ENCODE measurements at regions not wholly inside any gene's neighbourhood (a gene's known extent, or its start where the extent isn't known, plus 50 kb on each side); places are given as distances from the start of the nearest gene placed in this dataset.

- H3K9me3 ChIP-seq (ENCODE audit: insufficient read depth, low read length): no peaks in the 10 kb centered on the region
- no peak for TF ChIP-seq EZH2phosphoT487 (IDR thresholded peaks at IDR 0.05; ENCODE audit: low read depth)
- TF ChIP-seq, protein P1, sequence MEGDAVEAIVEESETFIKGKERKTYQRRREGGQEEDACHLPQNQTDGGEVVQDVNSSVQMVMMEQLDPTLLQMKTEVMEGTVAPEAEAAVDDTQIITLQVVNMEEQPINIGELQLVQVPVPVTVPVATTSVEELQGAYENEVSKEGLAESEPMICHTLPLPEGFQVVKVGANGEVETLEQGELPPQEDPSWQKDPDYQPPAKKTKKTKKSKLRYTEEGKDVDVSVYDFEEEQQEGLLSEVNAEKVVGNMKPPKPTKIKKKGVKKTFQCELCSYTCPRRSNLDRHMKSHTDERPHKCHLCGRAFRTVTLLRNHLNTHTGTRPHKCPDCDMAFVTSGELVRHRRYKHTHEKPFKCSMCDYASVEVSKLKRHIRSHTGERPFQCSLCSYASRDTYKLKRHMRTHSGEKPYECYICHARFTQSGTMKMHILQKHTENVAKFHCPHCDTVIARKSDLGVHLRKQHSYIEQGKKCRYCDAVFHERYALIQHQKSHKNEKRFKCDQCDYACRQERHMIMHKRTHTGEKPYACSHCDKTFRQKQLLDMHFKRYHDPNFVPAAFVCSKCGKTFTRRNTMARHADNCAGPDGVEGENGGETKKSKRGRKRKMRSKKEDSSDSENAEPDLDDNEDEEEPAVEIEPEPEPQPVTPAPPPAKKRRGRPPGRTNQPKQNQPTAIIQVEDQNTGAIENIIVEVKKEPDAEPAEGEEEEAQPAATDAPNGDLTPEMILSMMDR (IDR thresholded peaks at IDR 0.05; ENCODE audit: low read depth, low read length): no peak
- no peak overlapping the region for H2AFZ ChIP-seq (ENCODE audit: low read depth, low read length)
- H4K20me1 ChIP-seq (ENCODE audit: insufficient read depth, low read length): no peaks in the 10 kb centered on the region
- H3K79me2 ChIP-seq (ENCODE audit: low read length): no peaks in the 10 kb centered on the region
- H3K27me3 ChIP-seq (ENCODE audit: low read depth, low read length): no peaks in the 10 kb centered on the region
- H3K27ac ChIP-seq (ENCODE audit: low read length): no peak overlapping the region
- no peak overlapping the region for H3K4me2 ChIP-seq (ENCODE audit: low read length)
- H3K36me3 ChIP-seq (replicated peaks; ENCODE audit: low read depth, low read length): no peaks in the 10 kb centered on the region
- H3K9ac ChIP-seq (ENCODE audit: low read length): no peak overlapping the region
- H3K4me3 ChIP-seq (ENCODE audit: low read length): no peak overlapping the region
- H3K4me1 ChIP-seq (ENCODE audit: low read length): peaks cover 7% of the 10 kb centered on the region
Measured at GRCh38 chr10:75331081-75331480, 70.5 kb downstream of the ZNF503 start.

GRCh38 chr10:75329190-75329745 is 72.3 kb downstream of the ZNF503 start:
- Histone ChIP-seq H4K20me1 (ENCODE audit: insufficient read depth, low read length) (no peaks in the 10 kb centered on the region), H2AFZ (ENCODE audit: low read depth, low read length) (no peak overlapping the region), H3K9ac (ENCODE audit: low read length) (no peak overlapping the region), H3K4me1 (ENCODE audit: low read length) (no peaks in the 10 kb centered on the region), H3K9me3 (ENCODE audit: insufficient read depth, low read length) (no peaks in the 10 kb centered on the region), H3K27ac (ENCODE audit: low read length) (no peak overlapping the region), H3K79me2 (ENCODE audit: low read length) (no peaks in the 10 kb centered on the region), H3K27me3 (ENCODE audit: low read depth, low read length) (no peaks in the 10 kb centered on the region), H3K36me3 (replicated peaks; ENCODE audit: low read depth, low read length) (no peaks in the 10 kb centered on the region), H3K4me2 (ENCODE audit: low read length) (no peak overlapping the region), H3K4me3 (ENCODE audit: low read length) (no peak overlapping the region)
- TF ChIP-seq, protein P1 (IDR thresholded peaks at IDR 0.05; ENCODE audit: low read depth, low read length): no peak
- TF ChIP-seq EZH2phosphoT487 (IDR thresholded peaks at IDR 0.05; ENCODE audit: low read depth): no peak

GRCh38 chr10:75326306-75326705 is 75.3 kb downstream of the ZNF503 start:
- no peaks in the 10 kb centered on the region for H3K79me2 ChIP-seq (ENCODE audit: low read length)
- no peak overlapping the region for H3K4me3 ChIP-seq (ENCODE audit: low read length)
- no peak overlapping the region for H3K4me2 ChIP-seq (ENCODE audit: low read length)
- H3K9me3 ChIP-seq (ENCODE audit: insufficient read depth, low read length): no peaks in the 10 kb centered on the region
- no peaks in the 10 kb centered on the region for H4K20me1 ChIP-seq (ENCODE audit: insufficient read depth, low read length)
- H2AFZ ChIP-seq (ENCODE audit: low read depth, low read length): no peak overlapping the region
- H3K4me1 ChIP-seq (ENCODE audit: low read length): no peaks in the 10 kb centered on the region
- no peak overlapping the region for H3K9ac ChIP-seq (ENCODE audit: low read length)
- no peaks in the 10 kb centered on the region for H3K36me3 ChIP-seq (replicated peaks; ENCODE audit: low read depth, low read length)
- no peak overlapping the region for H3K27ac ChIP-seq (ENCODE audit: low read length)
- TF ChIP-seq, protein P1 (IDR thresholded peaks at IDR 0.05; ENCODE audit: low read depth, low read length): no peak
- no peak for TF ChIP-seq EZH2phosphoT487 (IDR thresholded peaks at IDR 0.05; ENCODE audit: low read depth)
- H3K27me3 ChIP-seq (ENCODE audit: low read depth, low read length): no peaks in the 10 kb centered on the region

GRCh38 chr10:75319274-75319673 is 82.3 kb downstream of the ZNF503 start:
- no peak overlapping the region for H2AFZ ChIP-seq (ENCODE audit: low read depth, low read length)
- H3K4me2 ChIP-seq (ENCODE audit: low read length): no peak overlapping the region
- no peaks in the 10 kb centered on the region for H4K20me1 ChIP-seq (ENCODE audit: insufficient read depth, low read length)
- H3K4me3 ChIP-seq (ENCODE audit: low read length): no peak overlapping the region
- no peak overlapping the region for H3K27ac ChIP-seq (ENCODE audit: low read length)
- TF ChIP-seq EZH2phosphoT487 (IDR thresholded peaks at IDR 0.05; ENCODE audit: low read depth): no peak
- TF ChIP-seq, protein P1 (IDR thresholded peaks at IDR 0.05; ENCODE audit: low read depth, low read length): no peak
- H3K9me3 ChIP-seq (ENCODE audit: insufficient read depth, low read length): no peaks in the 10 kb centered on the region
- H3K9ac ChIP-seq (ENCODE audit: low read length): no peak overlapping the region
- H3K79me2 ChIP-seq (ENCODE audit: low read length): no peaks in the 10 kb centered on the region
- H3K4me1 ChIP-seq (ENCODE audit: low read length): no peaks in the 10 kb centered on the region
- H3K27me3 ChIP-seq (ENCODE audit: low read depth, low read length): no peaks in the 10 kb centered on the region
- no peaks in the 10 kb centered on the region for H3K36me3 ChIP-seq (replicated peaks; ENCODE audit: low read depth, low read length)

All from OCI-LY3 (cell line).